ENCODE measurements at regions not wholly inside any gene's neighbourhood (a gene's known extent, or its start where the extent isn't known, plus 50 kb on each side); places are given as distances from the start of the nearest gene placed in this dataset.

GRCh38 chr2:6421888-6422287, 443.8 kb downstream of the CMPK2 start:
- Mint-ChIP-seq H3K36me3 (ENCODE audit: unreplicated experiment) (no peaks in the 10 kb centered on the region), H3K4me3 (ENCODE audit: unreplicated experiment) (no peak overlapping the region)
- no peak for DNase-seq

DNA sequence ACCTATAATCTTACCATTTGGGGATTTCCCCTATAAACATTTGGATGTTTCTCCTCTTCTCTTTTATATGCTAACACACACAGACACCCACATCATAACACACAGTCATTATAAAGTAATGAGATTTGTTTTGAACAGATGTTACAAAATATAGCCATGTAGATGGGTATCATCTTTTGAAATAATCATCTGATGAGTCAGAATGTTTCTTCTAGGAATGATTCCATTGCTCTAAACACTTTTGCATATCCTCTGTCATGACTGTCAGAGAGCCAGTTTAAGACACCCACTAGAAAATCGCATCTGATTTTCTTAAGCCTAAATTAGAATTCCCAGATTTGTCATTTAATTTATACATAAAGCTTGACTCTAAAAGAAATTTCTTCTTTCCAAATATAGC, 442.6 kb downstream of the CMPK2 start:
- H3K9me3 Mint-ChIP-seq (ENCODE audit: unreplicated experiment): no peaks in the 10 kb centered on the region
- TF ChIP-seq, protein P1, sequence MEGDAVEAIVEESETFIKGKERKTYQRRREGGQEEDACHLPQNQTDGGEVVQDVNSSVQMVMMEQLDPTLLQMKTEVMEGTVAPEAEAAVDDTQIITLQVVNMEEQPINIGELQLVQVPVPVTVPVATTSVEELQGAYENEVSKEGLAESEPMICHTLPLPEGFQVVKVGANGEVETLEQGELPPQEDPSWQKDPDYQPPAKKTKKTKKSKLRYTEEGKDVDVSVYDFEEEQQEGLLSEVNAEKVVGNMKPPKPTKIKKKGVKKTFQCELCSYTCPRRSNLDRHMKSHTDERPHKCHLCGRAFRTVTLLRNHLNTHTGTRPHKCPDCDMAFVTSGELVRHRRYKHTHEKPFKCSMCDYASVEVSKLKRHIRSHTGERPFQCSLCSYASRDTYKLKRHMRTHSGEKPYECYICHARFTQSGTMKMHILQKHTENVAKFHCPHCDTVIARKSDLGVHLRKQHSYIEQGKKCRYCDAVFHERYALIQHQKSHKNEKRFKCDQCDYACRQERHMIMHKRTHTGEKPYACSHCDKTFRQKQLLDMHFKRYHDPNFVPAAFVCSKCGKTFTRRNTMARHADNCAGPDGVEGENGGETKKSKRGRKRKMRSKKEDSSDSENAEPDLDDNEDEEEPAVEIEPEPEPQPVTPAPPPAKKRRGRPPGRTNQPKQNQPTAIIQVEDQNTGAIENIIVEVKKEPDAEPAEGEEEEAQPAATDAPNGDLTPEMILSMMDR (IDR thresholded peaks at IDR 0.05; ENCODE audit: partially characterized antibody, unreplicated experiment): no peak
- peaks cover 29% of the 10 kb centered on the region for H3K4me1 Mint-ChIP-seq (ENCODE audit: low read depth, unreplicated experiment)
- H3K36me3 Mint-ChIP-seq (ENCODE audit: unreplicated experiment): no peaks in the 10 kb centered on the region
- no peak overlapping the region for H3K27ac Mint-ChIP-seq (ENCODE audit: unreplicated experiment)
- H3K4me3 Mint-ChIP-seq (ENCODE audit: unreplicated experiment): no peak overlapping the region
- DNase-seq: no peak
- H3K27me3 Mint-ChIP-seq (ENCODE audit: unreplicated experiment): no peaks in the 10 kb centered on the region

More at GRCh38 chr2:6421888-6422287, 443.8 kb downstream of the CMPK2 start:
- Mint-ChIP-seq H3K27ac (ENCODE audit: unreplicated experiment) (no peak overlapping the region), H3K27me3 (ENCODE audit: unreplicated experiment) (peaks cover 2% of the 10 kb centered on the region), H3K4me1 (ENCODE audit: low read depth, unreplicated experiment) (peaks cover 28% of the 10 kb centered on the region), H3K9me3 (ENCODE audit: unreplicated experiment) (no peaks in the 10 kb centered on the region)
- TF ChIP-seq, protein P1 (IDR thresholded peaks at IDR 0.05; ENCODE audit: partially characterized antibody, unreplicated experiment): no peak

GRCh38 chr2:6423944-6424343, 441.8 kb downstream of the CMPK2 start:
- H3K27me3 Mint-ChIP-seq (ENCODE audit: unreplicated experiment): no peaks in the 10 kb centered on the region
- H3K4me1 Mint-ChIP-seq (ENCODE audit: low read depth, unreplicated experiment): peaks cover 21% of the 10 kb centered on the region
- TF ChIP-seq, protein P1 (IDR thresholded peaks at IDR 0.05; ENCODE audit: partially characterized antibody, unreplicated experiment): no peak
- DNase-seq: no peak
- H3K27ac Mint-ChIP-seq (ENCODE audit: unreplicated experiment): no peak overlapping the region
- no peak overlapping the region for H3K4me3 Mint-ChIP-seq (ENCODE audit: unreplicated experiment)
- H3K36me3 Mint-ChIP-seq (ENCODE audit: unreplicated experiment): no peaks in the 10 kb centered on the region
- no peaks in the 10 kb centered on the region for H3K9me3 Mint-ChIP-seq (ENCODE audit: unreplicated experiment)

- DNase-seq: no peak
- no peaks in the 10 kb centered on the region for H3K27me3 Mint-ChIP-seq (ENCODE audit: unreplicated experiment)
- peaks cover 21% of the 10 kb centered on the region for H3K4me1 Mint-ChIP-seq (ENCODE audit: low read depth, unreplicated experiment)
- H3K4me3 Mint-ChIP-seq (ENCODE audit: unreplicated experiment): peak overlapping the region; percentile 37
- H3K36me3 Mint-ChIP-seq (ENCODE audit: unreplicated experiment): no peaks in the 10 kb centered on the region
- H3K27ac Mint-ChIP-seq (ENCODE audit: unreplicated experiment): no peak overlapping the region
- TF ChIP-seq, protein P1 (IDR thresholded peaks at IDR 0.05; ENCODE audit: partially characterized antibody, unreplicated experiment): no peak
- no peaks in the 10 kb centered on the region for H3K9me3 Mint-ChIP-seq (ENCODE audit: unreplicated experiment)
Observed at GRCh38 chr2:6425032-6425431, 440.7 kb downstream of the CMPK2 start.

GRCh38 chr2:6429210-6429986, 436.3 kb downstream of the CMPK2 start:
- Mint-ChIP-seq H3K27ac (ENCODE audit: unreplicated experiment) (no peak overlapping the region), H3K4me1 (ENCODE audit: low read depth, unreplicated experiment) (peaks cover 12% of the 10 kb centered on the region), H3K9me3 (ENCODE audit: unreplicated experiment) (no peaks in the 10 kb centered on the region), H3K27me3 (ENCODE audit: unreplicated experiment) (no peaks in the 10 kb centered on the region), H3K4me3 (ENCODE audit: unreplicated experiment) (no peak overlapping the region), H3K36me3 (ENCODE audit: unreplicated experiment) (no peaks in the 10 kb centered on the region)
- TF ChIP-seq, protein P1 (IDR thresholded peaks at IDR 0.05; ENCODE audit: partially characterized antibody, unreplicated experiment): no peak
- DNase-seq: no peak

Data from glutamatergic neuron (in vitro differentiated cells).